ENCODE measurements at regions not wholly inside any gene's neighbourhood (a gene's known extent, or its start where the extent isn't known, plus 50 kb on each side); places are given as distances from the start of the nearest gene placed in this dataset.

GRCh38 chr5:107314330-107314729 lies 356.4 kb downstream of the EFNA5 start:
- CTCF ChIA-PET: no interaction called here

More at GRCh38 chr5:107314330-107314729, 356.4 kb downstream of the EFNA5 start:
- Histone ChIP-seq H3K4me3 (ENCODE audit: low read depth in 2 of 2, low read length in 1 of 2) (no peak overlapping the region), H3K79me2 (ENCODE audit: insufficient read depth) (no peaks in the 10 kb centered on the region), H4K20me1 (ENCODE audit: insufficient read depth) (no peaks in the 10 kb centered on the region), H3K4me2 (no peak overlapping the region), H3K9ac (no peak overlapping the region), H3K36me3 (replicated peaks in 1 of 2; ENCODE audit: control insufficient read depth in 1 of 2, insufficient read depth in 2 of 2, low read length in 1 of 2) (no peaks in the 10 kb centered on the region), H2AFZ (ENCODE audit: low read depth) (no peak overlapping the region), H3K4me1 (ENCODE audit: control insufficient read depth in 1 of 2, insufficient read depth in 2 of 2, low read depth in 1 of 2, low read length in 1 of 2) (peaks cover 0 to 4% of the 10 kb centered on the region in 2 experiments; a peak in 1 of 4 replicates), H3K9me2 (no peaks in the 10 kb centered on the region), H3K9me3 (no peaks in the 10 kb centered on the region), H3K27me3 (ENCODE audit: insufficient read depth) (no peaks in the 10 kb centered on the region), H3K27ac (ENCODE audit: low read depth in 2 of 2, low read length in 1 of 2) (no peak overlapping the region), H3F3A (replicated peaks; ENCODE audit: insufficient read depth) (no peaks in the 10 kb centered on the region)
- TF ChIP-seq MAX (IDR thresholded peaks at IDR 0.05; ENCODE audit: low read depth) (no peak), PBX3 (IDR thresholded peaks at IDR 0.05) (no peak), NRF1 (IDR thresholded peaks at IDR 0.05; ENCODE audit: low read depth, low read length) (no peak), CTCF (IDR thresholded peaks at IDR 0.05) (no peak), EP300 (IDR thresholded peaks at IDR 0.05; ENCODE audit: borderline replicate concordance in 1 of 2, low read depth in 1 of 2, low read length in 1 of 2) (no peak), GATA2 (CRISPR knock-in tag; IDR thresholded peaks at IDR 0.05) (no peak), JUND (IDR thresholded peaks at IDR 0.05) (no peak), USF1 (IDR thresholded peaks at IDR 0.05; ENCODE audit: borderline replicate concordance, low read depth) (no peak), IRF3 (IDR thresholded peaks at IDR 0.05; ENCODE audit: low read depth, low read length) (no peak), TCF12 (IDR thresholded peaks at IDR 0.05) (no peak), NFIC (IDR thresholded peaks at IDR 0.05; ENCODE audit: borderline replicate concordance) (no peak)
- POLR2A ChIA-PET: no interaction called here
- no peak for DNase-seq
- WGBS (ENCODE audit: low lambda C conversion rate): 92% methylated on average over 3 of the region's 3 CpGs
